HEK293T (cell line): ENCODE measurements at regions not wholly inside any gene's neighbourhood (a gene's known extent, or its start where the extent isn't known, plus 50 kb on each side); places are given as distances from the start of the nearest gene placed in this dataset.

ENCODE experiments used
- ARNT ChIP-seq: fragments of 450-650 bp; IDR thresholded peaks from 2 replicates; pipeline ENCODE4 v1.6.1; 2017; ENCODE audit warnings: mild to moderate bottlenecking
- BHLHE40 ChIP-seq: fragments of 450-650 bp; IDR thresholded peaks from 2 replicates; pipeline ENCODE4 v1.6.1; 2016; ENCODE audit warnings: mild to moderate bottlenecking, moderate library complexity, borderline replicate concordance
- ELF4 ChIP-seq: fragments of 450-650 bp; IDR thresholded peaks from 2 replicates; pipeline ENCODE4 v1.6.1; 2017; ENCODE audit warnings: antibody characterized with exemption
- FOXA1 ChIP-seq: fragments of 450-650 bp; IDR thresholded peaks from 2 replicates; pipeline ENCODE4 v1.6.1; 2016; ENCODE audit warnings: mild to moderate bottlenecking
- FOXK2 ChIP-seq: fragments of 450-650 bp; IDR thresholded peaks from 2 replicates; pipeline ENCODE4 v1.6.1; 2016; ENCODE audit warnings: mild to moderate bottlenecking
- FOXM1 ChIP-seq: fragments of 450-650 bp; IDR thresholded peaks from 2 replicates; pipeline ENCODE4 v1.6.1; 2017; ENCODE audit warnings: mild to moderate bottlenecking, borderline replicate concordance
- HDGF ChIP-seq: fragments of 450-650 bp; IDR thresholded peaks from 2 replicates; pipeline ENCODE4 v1.6.1; 2017; ENCODE audit warnings: antibody characterized with exemption, borderline replicate concordance
- L3MBTL2 ChIP-seq: fragments of 450-650 bp; conservative IDR thresholded peaks from 2 replicates; pipeline ENCODE4 v1.6.1; 2016; ENCODE audit warnings: mild to moderate bottlenecking
- NFRKB ChIP-seq: fragments of 450-650 bp; IDR thresholded peaks from 2 replicates; pipeline ENCODE4 v1.6.1; 2016; ENCODE audit warnings: mild to moderate bottlenecking, moderate library complexity
- PKNOX1 ChIP-seq: fragments of 450-650 bp; IDR thresholded peaks from 2 replicates; pipeline ENCODE4 v1.6.1; 2016
- SP1 ChIP-seq: fragments of 450-650 bp; IDR thresholded peaks from 2 replicates; pipeline ENCODE4 v1.6.1; 2017
- SUZ12 ChIP-seq: fragments of 450-650 bp; IDR thresholded peaks from 2 replicates; pipeline ENCODE4 v1.6.1; 2016; ENCODE audit warnings: mild to moderate bottlenecking
- TARDBP ChIP-seq: fragments of 450-650 bp; IDR thresholded peaks from 2 replicates; pipeline ENCODE4 v1.6.1; 2016
- ZNF384 ChIP-seq: fragments of 450-650 bp; IDR thresholded peaks from 2 replicates; pipeline ENCODE4 v1.6.1; 2016

GRCh38 chr16:9308850-9309249 lies 217.4 kb downstream of the HAPSTR1 start:
- no peak for TF ChIP-seq L3MBTL2
- no peak for TF ChIP-seq SP1
- TF ChIP-seq TARDBP: no peak
- TF ChIP-seq FOXA1: no peak
- no peak for TF ChIP-seq SUZ12
- no peak for TF ChIP-seq PKNOX1
- no peak for TF ChIP-seq NFRKB
- no peak for TF ChIP-seq ZNF384
- no peak for TF ChIP-seq ARNT
- TF ChIP-seq ELF4: no peak
- no peak for TF ChIP-seq BHLHE40
- TF ChIP-seq HDGF: no peak
- TF ChIP-seq FOXK2: no peak
- TF ChIP-seq FOXM1: no peak
